ENCODE measurements at regions not wholly inside any gene's neighbourhood (a gene's known extent, or its start where the extent isn't known, plus 50 kb on each side); places are given as distances from the start of the nearest gene placed in this dataset.

GRCh38 chr21:32975811-32976431, 49.8 kb upstream of the OLIG2 start:
- no TSS peak for BruUV-seq (replicated peaks)
- Histone ChIP-seq H2AFZ (no peak overlapping the region), H3K9me2 (ENCODE audit: insufficient read depth) (no peaks in the 10 kb centered on the region), H3F3A (ENCODE audit: insufficient read depth, low read depth) (no peaks in the 10 kb centered on the region), H3K4me1 (replicated peaks; ENCODE audit: insufficient read depth) (no peaks in the 10 kb centered on the region), H3K36me3 (ENCODE audit: low read depth) (no peaks in the 10 kb centered on the region), H3K27ac (no peak overlapping the region), H3K9me3 (ENCODE audit: insufficient read depth, low read depth) (no peaks in the 10 kb centered on the region), H3K79me2 (ENCODE audit: low read depth) (no peaks in the 10 kb centered on the region), H3K27me3 (ENCODE audit: insufficient read depth, low read depth) (peaks cover 84% of the 10 kb centered on the region), H4K20me1 (ENCODE audit: insufficient read depth) (no peaks in the 10 kb centered on the region), H3K4me2 (no peak overlapping the region), H3K4me3 (no peak overlapping the region)
- intact Hi-C loops (cut with micrococcal nuclease; ENCODE audit: unreplicated experiment): no loop called here
- ChIA-PET CTCF (no interaction called here), POLR2A (ENCODE audit: unreplicated experiment) (no interaction called here)
- no peak for DNase-seq
- TF ChIP-seq CTCF (conservative IDR thresholded peaks at IDR 0.05): no peak
- no peak for TF ChIP-seq EZH2 (IDR thresholded peaks at IDR 0.05; ENCODE audit: low read depth)
